Activated B cell treated with CpG ODN at 0.5 μM for 24 hours (primary cell): ENCODE measurements at regions not wholly inside any gene's neighbourhood (a gene's known extent, or its start where the extent isn't known, plus 50 kb on each side); places are given as distances from the start of the nearest gene placed in this dataset.
A peak's percentile ranks its signal among the peaks of the same experiment; 100 is the strongest.

Source experiments
- ATAC-seq: fragments of 200-7000 bp; cut with Tn5 transposase; one replicate; pipeline ENCODE4 v1.10.0; 2021; ENCODE audit warnings: low read depth, mild to moderate bottlenecking, moderate library complexity
- CTCF ChIA-PET: fragments of 350-600 bp; sonication (Branson Sonifier 250); formaldehyde crosslinking; loops from one replicate; lab custom pipeline; 2021; ENCODE audit warnings: antibody characterized with exemption; lab: Charles Lee
- POLR2A ChIA-PET: fragments of 350-600 bp; sonication (Branson Sonifier 250); formaldehyde crosslinking; loops from one replicate; lab custom pipeline; 2021; ENCODE audit warnings: antibody characterized with exemption; lab: Charles Lee
- DNase-seq: peaks from one replicate; pipeline ENCODE4 v3.0.0; 2022
- H3K27ac Mint-ChIP-seq: one replicate; pipeline ENCODE4 v1.8.0; 2020; ENCODE audit warnings: mixed read lengths
- H3K27me3 Mint-ChIP-seq: one replicate; pipeline ENCODE4 v1.8.0; 2021; ENCODE audit warnings: mixed read lengths
- H3K36me3 Mint-ChIP-seq: one replicate; pipeline ENCODE4 v1.8.0; 2021; ENCODE audit warnings: low read depth, mixed read lengths
- H3K4me1 Mint-ChIP-seq: one replicate; pipeline ENCODE4 v1.8.0; 2021; ENCODE audit warnings: mixed read lengths
- H3K4me3 Mint-ChIP-seq: one replicate; pipeline ENCODE4 v1.8.0; 2020; ENCODE audit warnings: mild to moderate bottlenecking, mixed read lengths
- H3K9me3 Mint-ChIP-seq: one replicate; pipeline ENCODE4 v1.8.0; 2020; ENCODE audit warnings: mixed read lengths
- CTCF ChIP-seq: fragments of 200-600 bp; IDR thresholded peaks from one replicate; pipeline ENCODE4 v1.8.0; 2022; ENCODE audit warnings: antibody characterized with exemption, mild to moderate bottlenecking
- intact Hi-C: fragments of 100-400 bp; cut with micrococcal nuclease; formaldehyde crosslinking; loops from one replicate; pipeline ENCODE4 v1.15.1; 2024

DNA sequence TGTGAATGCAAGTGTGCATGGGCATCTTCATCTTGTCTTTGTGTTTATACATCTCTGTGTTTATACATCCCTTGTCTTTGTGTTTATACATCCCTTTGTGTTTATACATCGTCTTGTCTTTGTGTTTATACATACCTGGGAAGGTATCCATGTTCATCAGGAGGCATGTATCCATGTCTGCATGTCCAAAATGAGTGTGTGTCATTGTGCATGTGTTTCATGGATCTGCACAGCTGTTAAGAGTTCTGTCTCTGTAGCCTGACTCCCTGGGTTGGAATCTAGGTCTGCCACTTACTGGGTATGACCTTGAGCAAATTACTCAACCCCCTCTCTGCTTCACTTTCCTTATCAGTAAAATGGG is 50.1 kb upstream of the SIRPA start:
- H3K27ac Mint-ChIP-seq, result peak overlapping the region; percentile 78
- peaks cover 10% of the 10 kb centered on the region for H3K9me3 Mint-ChIP-seq
- POLR2A ChIA-PET, result interaction anchor here (0.6 to 3.8 kb wide), 11 partner anchors 12 to 258 kb away, joined by 3 to 19 read pairs (median 3); no protein-coding TSS in a partner anchor
- TF ChIP-seq CTCF, result no peak
- CTCF ChIA-PET, result interaction anchor here (0.8 to 1.4 kb wide), 5 partner anchors 10 to 120 kb away, joined by 3 to 6 read pairs (median 4); no protein-coding TSS in a partner anchor
- intact Hi-C loops, result loop anchor here (1.0 to 2.0 kb wide), 2 partner anchors 109 to 258 kb away; no protein-coding TSS in a partner anchor
- ATAC-seq, result no peak
- peak overlapping the region; percentile 65 for H3K4me3 Mint-ChIP-seq
- DNase-seq, result no peak
- H3K27me3 Mint-ChIP-seq, result no peaks in the 10 kb centered on the region
- H3K4me1 Mint-ChIP-seq, result peaks cover 76% of the 10 kb centered on the region
- peaks cover 2% of the 10 kb centered on the region for H3K36me3 Mint-ChIP-seq

DNA sequence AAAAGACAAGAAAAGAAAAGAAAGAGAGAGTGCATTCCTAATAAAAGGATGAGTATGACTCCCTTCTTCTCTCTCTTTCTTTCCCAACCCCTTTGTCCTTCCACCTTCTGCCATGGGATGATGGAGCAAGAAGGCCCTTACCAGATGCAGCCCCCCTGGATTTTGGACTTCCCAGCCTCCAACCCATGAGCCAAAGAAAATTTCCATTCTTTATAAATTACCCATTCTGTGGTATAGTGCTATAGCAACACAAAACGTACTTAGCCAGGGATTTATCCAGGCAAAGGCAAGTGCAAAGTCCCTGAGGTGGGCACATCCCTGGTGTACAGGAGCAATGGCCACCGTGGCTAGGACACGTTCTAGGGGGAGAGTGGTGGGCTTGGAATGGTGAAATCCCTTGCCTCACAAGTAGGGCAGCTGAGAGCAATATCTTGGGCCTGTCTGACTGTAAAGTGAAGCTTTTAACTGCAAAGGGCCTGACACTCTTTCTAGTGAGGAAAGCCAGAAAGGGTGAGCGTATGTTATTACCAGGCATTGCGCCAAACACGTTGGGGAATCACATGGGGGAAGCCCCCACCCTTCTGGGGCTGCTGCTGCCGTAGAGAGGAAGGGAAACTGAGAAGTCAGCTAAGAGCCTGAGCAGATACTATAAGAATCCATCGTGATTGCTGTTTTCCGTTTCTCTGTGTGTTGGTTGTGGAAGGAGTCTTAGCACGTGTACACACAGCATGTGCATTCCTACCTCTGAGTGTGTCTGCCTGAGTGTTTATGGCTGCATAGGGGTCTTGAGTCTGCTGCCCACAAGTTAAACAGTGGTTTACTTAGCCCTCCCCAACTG is 50.7 kb upstream of the SIRPA start:
- peak overlapping the region; percentile 78 for H3K27ac Mint-ChIP-seq
- peaks cover 10% of the 10 kb centered on the region for H3K9me3 Mint-ChIP-seq
- ATAC-seq (peak; percentile 98), DNase-seq (peak; percentile 61)
- ChIA-PET POLR2A (interaction anchor here (0.6 to 3.8 kb wide), 12 partner anchors 12 to 109 kb away, joined by 3 to 19 read pairs (median 3); no protein-coding TSS in a partner anchor), CTCF (interaction anchor here (0.8 to 1.9 kb wide), 6 partner anchors 11 to 121 kb away, joined by 3 to 9 read pairs (median 4); no protein-coding TSS in a partner anchor)
- no peak for TF ChIP-seq CTCF
- H3K4me1 Mint-ChIP-seq, result peaks cover 73% of the 10 kb centered on the region
- no peaks in the 10 kb centered on the region for H3K27me3 Mint-ChIP-seq
- peak overlapping the region; percentile 65 for H3K4me3 Mint-ChIP-seq
- peaks cover 2% of the 10 kb centered on the region for H3K36me3 Mint-ChIP-seq
- intact Hi-C loops, result loop anchor here (1.0 to 2.0 kb wide), 5 partner anchors 27 to 258 kb away; no protein-coding TSS in a partner anchor

DNA sequence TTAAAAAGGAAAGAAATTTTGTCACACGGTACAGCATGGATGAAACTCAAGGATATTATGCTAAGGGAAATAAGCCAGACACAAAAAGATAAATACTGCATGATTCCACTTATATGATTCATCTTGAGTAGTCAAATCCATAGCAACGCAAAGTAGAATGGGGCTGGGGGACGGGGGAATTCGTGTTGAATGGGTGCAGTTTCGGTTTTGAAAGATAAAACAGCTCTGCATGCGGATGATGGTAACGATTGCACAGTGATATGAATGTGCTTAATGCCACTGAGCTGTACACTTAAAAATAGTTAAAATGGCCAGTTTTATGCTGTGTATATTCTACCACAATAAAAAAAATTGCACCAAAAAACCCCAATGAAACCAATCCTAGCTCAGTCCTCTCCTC is 52.9 kb upstream of the SIRPA start:
- ChIA-PET POLR2A (no interaction called here), CTCF (interaction anchor here (1.7 to 1.9 kb wide), 2 partner anchors 29 to 40 kb away, joined by 4 to 9 read pairs; no protein-coding TSS in a partner anchor)
- H3K27me3 Mint-ChIP-seq, result no peaks in the 10 kb centered on the region
- ATAC-seq (no peak), DNase-seq (no peak)
- no peak overlapping the region for H3K27ac Mint-ChIP-seq
- H3K9me3 Mint-ChIP-seq, result peaks cover 4% of the 10 kb centered on the region
- peaks cover 2% of the 10 kb centered on the region for H3K36me3 Mint-ChIP-seq
- no peak overlapping the region for H3K4me3 Mint-ChIP-seq
- H3K4me1 Mint-ChIP-seq, result peaks cover 51% of the 10 kb centered on the region
- no peak for TF ChIP-seq CTCF
- intact Hi-C loops, result no loop called here

DNA sequence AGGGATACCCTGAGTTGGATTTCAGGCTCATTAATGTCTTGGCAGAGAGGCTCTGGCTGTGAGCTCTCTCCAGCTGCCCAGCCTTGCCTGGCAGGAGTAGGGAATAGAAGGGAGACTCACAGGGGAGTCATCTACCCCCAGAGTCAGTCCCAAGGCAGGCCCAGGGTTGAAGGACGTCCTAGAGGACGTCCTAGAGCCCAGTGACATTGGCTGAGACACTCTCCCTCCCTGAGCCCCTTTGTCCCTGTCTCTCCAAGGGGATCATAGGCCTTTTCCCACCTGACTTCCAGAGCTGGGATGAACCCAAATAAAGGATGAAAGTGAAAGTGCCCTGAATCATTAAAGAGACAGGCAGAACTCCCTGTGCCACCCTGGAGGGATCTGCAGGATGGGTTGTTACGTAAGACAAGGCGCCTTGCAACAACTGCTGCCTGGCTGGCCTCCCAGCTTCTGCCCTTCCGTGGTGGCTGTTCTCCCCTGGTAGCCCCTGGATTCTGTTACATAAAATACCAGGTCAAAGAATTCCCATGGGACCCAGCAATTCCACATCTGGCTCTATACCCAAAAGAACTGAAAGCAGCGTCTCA is 53.6 kb upstream of the SIRPA start:
- Mint-ChIP-seq H3K27me3 (no peaks in the 10 kb centered on the region), H3K4me1 (peaks cover 45% of the 10 kb centered on the region), H3K27ac (peak overlapping the region; percentile 30), H3K9me3 (peaks cover under 1% of the 10 kb centered on the region), H3K4me3 (no peak overlapping the region), H3K36me3 (no peaks in the 10 kb centered on the region)
- intact Hi-C loops, result no loop called here
- no peak for DNase-seq
- TF ChIP-seq CTCF, result no peak
- POLR2A ChIA-PET, result no interaction called here
- CTCF ChIA-PET, result no interaction called here
- no peak for ATAC-seq
